ENCODE measurements at regions not wholly inside any gene's neighbourhood (a gene's known extent, or its start where the extent isn't known, plus 50 kb on each side); places are given as distances from the start of the nearest gene placed in this dataset.

DNA sequence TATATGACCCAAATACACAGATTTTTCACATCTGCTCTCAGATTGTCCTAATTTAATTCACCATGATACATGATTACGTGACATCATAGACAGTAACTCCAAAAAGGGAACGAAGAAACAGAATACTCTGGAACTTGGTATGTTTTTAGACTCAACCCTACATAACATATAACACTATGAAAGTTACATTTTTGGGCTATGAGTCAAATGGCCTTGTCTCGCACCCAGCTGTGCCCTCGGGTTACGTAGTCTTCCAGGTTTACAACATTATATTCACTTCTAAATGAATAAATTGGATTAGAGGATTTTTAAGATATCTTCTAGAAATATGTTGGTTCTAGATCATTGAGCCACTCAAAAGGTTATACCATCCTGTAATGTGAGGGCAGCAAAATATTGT, 2089.6 kb upstream of the TENM3 start:
- no peak for DNase-seq
- 90 to 93% (median 91%) methylated on average over 5 of the region's 5 CpGs for WGBS, 5 donors
- intact Hi-C loops (cut with DNase I; ENCODE audit: low total_unique reads): no loop called here
- H3K27me3 ChIP-seq (replicated peaks in 1 of 7): no peaks in the 10 kb centered on the region
- TF ChIP-seq POLR2A (IDR thresholded peaks at IDR 0.05) (no peak), POLR2AphosphoS5 (IDR thresholded peaks at IDR 0.05) (no peak), CTCF (IDR thresholded peaks at IDR 0.05 in 8 of 11, conservative IDR thresholded peaks at IDR 0.05 in 3 of 11) (no peak)
- H3K4me1 ChIP-seq: no peaks in the 10 kb centered on the region
- no peaks in the 10 kb centered on the region for H3K36me3 ChIP-seq
- H3K9me3 ChIP-seq: no peaks in the 10 kb centered on the region
- no peak overlapping the region for H3K27ac ChIP-seq
- H3K4me3 ChIP-seq: no peak overlapping the region

DNA sequence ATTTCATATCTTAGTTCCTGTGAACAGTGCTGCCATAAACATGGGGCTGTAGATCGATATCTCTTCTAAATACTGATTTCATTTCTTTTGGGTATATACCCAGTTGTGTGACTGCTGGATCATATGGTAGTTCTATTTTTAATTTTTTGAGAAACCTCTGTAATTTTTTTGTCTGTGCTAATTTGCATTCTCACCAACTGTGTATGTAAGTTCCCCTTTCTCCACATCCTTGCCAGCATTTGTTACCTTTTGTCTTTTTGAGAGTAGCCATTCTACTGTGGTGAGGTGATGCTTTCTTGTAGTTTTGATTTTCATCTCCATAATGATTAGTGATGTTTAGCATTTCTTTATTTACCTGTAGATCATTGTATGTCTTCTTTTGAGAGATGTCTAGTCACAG, 2086.5 kb upstream of the TENM3 start:
- DNase-seq: no peak
- no peaks in the 10 kb centered on the region for H3K9me3 ChIP-seq
- H3K36me3 ChIP-seq: no peaks in the 10 kb centered on the region
- H3K27ac ChIP-seq: no peak overlapping the region
- H3K27me3 ChIP-seq (replicated peaks in 1 of 7): no peaks in the 10 kb centered on the region
- TF ChIP-seq POLR2AphosphoS5 (IDR thresholded peaks at IDR 0.05) (no peak), POLR2A (IDR thresholded peaks at IDR 0.05) (no peak), CTCF (IDR thresholded peaks at IDR 0.05 in 8 of 11, conservative IDR thresholded peaks at IDR 0.05 in 3 of 11) (no peak)
- WGBS, 5 donors: 59 to 86% (median 80%) methylated on average over 1 of the region's 1 CpG
- H3K4me1 ChIP-seq: no peaks in the 10 kb centered on the region
- intact Hi-C loops (cut with DNase I; ENCODE audit: low total_unique reads): no loop called here
- no peak overlapping the region for H3K4me3 ChIP-seq

- intact Hi-C loops (cut with DNase I; ENCODE audit: low total_unique reads): no loop called here
- no peaks in the 10 kb centered on the region for H3K27me3 ChIP-seq (replicated peaks in 1 of 7)
- 73 to 85% (median 78%) methylated on average over 8 of the region's 8 CpGs for WGBS, 5 donors
- no peak overlapping the region for H3K4me3 ChIP-seq
- no peak overlapping the region for H3K27ac ChIP-seq
- H3K4me1 ChIP-seq: no peaks in the 10 kb centered on the region
- H3K9me3 ChIP-seq: no peaks in the 10 kb centered on the region
- H3K36me3 ChIP-seq: no peaks in the 10 kb centered on the region
- no peak for DNase-seq
- no peak for TF ChIP-seq POLR2A (IDR thresholded peaks at IDR 0.05)
- TF ChIP-seq CTCF (IDR thresholded peaks at IDR 0.05 in 8 of 11, conservative IDR thresholded peaks at IDR 0.05 in 3 of 11): no peak
- no peak for TF ChIP-seq POLR2AphosphoS5 (IDR thresholded peaks at IDR 0.05)
Measured at GRCh38 chr4:180160195-180160983, 2082.8 kb upstream of the TENM3 start.

- H3K27ac ChIP-seq: no peak overlapping the region
- no peak for DNase-seq
- intact Hi-C loops (cut with DNase I; ENCODE audit: low total_unique reads): no loop called here
- no peaks in the 10 kb centered on the region for H3K4me1 ChIP-seq
- no peaks in the 10 kb centered on the region for H3K27me3 ChIP-seq (replicated peaks in 1 of 7)
- 77 to 92% (median 84%) methylated on average over 2 of the region's 2 CpGs for WGBS, 5 donors
- no peak overlapping the region for H3K4me3 ChIP-seq
- H3K36me3 ChIP-seq: no peaks in the 10 kb centered on the region
- no peaks in the 10 kb centered on the region for H3K9me3 ChIP-seq
- TF ChIP-seq POLR2AphosphoS5 (IDR thresholded peaks at IDR 0.05) (no peak), POLR2A (IDR thresholded peaks at IDR 0.05) (no peak), CTCF (IDR thresholded peaks at IDR 0.05 in 8 of 11, conservative IDR thresholded peaks at IDR 0.05 in 3 of 11) (no peak)
Measured at GRCh38 chr4:180164799-180165198, 2078.4 kb upstream of the TENM3 start.
